ENCODE measurements at regions not wholly inside any gene's neighbourhood (a gene's known extent, or its start where the extent isn't known, plus 50 kb on each side); places are given as distances from the start of the nearest gene placed in this dataset.

GRCh38 chr20:41770965-41771364 lies 152.8 kb upstream of the CHD6 start:
- BruUV-seq (replicated peaks): no TSS peak
- Histone ChIP-seq H3K27me3 (replicated peaks; ENCODE audit: insufficient read depth, low read depth, low read length, poor library complexity) (peaks cover 32% of the 10 kb centered on the region), H3K9me3 (ENCODE audit: low read depth, low read length, poor library complexity, severe bottlenecking) (no peaks in the 10 kb centered on the region), H3K36me3 (ENCODE audit: insufficient read depth, low read length, poor library complexity, severe bottlenecking) (no peaks in the 10 kb centered on the region), H3K4me1 (ENCODE audit: insufficient read depth, low read length, poor library complexity, severe bottlenecking) (no peaks in the 10 kb centered on the region), H3K27ac (ENCODE audit: low read depth, low read length, poor library complexity, severe bottlenecking) (no peak overlapping the region), H3K4me3 (ENCODE audit: low read depth, low read length, poor library complexity, severe bottlenecking) (no peak overlapping the region)
- no peak for DNase-seq (ENCODE audit: low spot score)
- ChIA-PET POLR2A (ENCODE audit: low non-redundant PET) (no interaction called here), CTCF (no interaction called here)
- TF ChIP-seq CTCF (conservative IDR thresholded peaks at IDR 0.05; ENCODE audit: low read depth, low read length): no peak
- TF ChIP-seq EZH2 (IDR thresholded peaks at IDR 0.05; ENCODE audit: borderline replicate concordance, low read depth, low read length, poor library complexity, severe bottlenecking): no peak
- intact Hi-C loops (cut with micrococcal nuclease; ENCODE audit: unreplicated experiment): no loop called here

DNA sequence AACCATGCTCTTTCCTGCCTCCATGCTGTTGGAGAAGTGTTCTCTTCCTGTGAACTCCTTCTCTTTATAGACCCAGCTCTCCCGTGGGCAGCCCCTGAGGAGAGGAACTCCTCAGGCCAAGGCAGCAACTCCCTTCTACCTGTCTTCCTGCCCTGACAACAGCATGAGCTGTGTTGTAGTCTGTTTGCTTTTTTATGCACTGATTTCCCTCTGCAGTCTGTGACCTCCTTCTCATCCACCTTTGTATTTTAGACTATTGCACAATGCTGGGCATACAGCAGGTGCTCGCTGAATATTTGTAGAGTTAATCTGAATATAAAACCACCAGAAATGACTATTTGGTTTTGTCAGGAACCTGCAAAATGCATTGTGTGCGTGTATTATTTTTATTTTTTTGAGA lies 152.2 kb upstream of the CHD6 start:
- H3K36me3 ChIP-seq (ENCODE audit: insufficient read depth, low read length, poor library complexity, severe bottlenecking): no peaks in the 10 kb centered on the region
- BruUV-seq (replicated peaks): no TSS peak

GRCh38 chr20:41769592-41770018 lies 151.4 kb upstream of the CHD6 start:
- ChIA-PET CTCF (no interaction called here), POLR2A (ENCODE audit: low non-redundant PET) (no interaction called here)
- Histone ChIP-seq H3K4me1 (ENCODE audit: insufficient read depth, low read length, poor library complexity, severe bottlenecking) (no peaks in the 10 kb centered on the region), H3K27ac (ENCODE audit: low read depth, low read length, poor library complexity, severe bottlenecking) (no peak overlapping the region), H3K36me3 (ENCODE audit: insufficient read depth, low read length, poor library complexity, severe bottlenecking) (no peaks in the 10 kb centered on the region), H3K4me3 (ENCODE audit: low read depth, low read length, poor library complexity, severe bottlenecking) (no peak overlapping the region), H3K27me3 (replicated peaks; ENCODE audit: insufficient read depth, low read depth, low read length, poor library complexity) (peaks cover 21% of the 10 kb centered on the region), H3K9me3 (ENCODE audit: low read depth, low read length, poor library complexity, severe bottlenecking) (no peaks in the 10 kb centered on the region)
- no peak for TF ChIP-seq EZH2 (IDR thresholded peaks at IDR 0.05; ENCODE audit: borderline replicate concordance, low read depth, low read length, poor library complexity, severe bottlenecking)
- TF ChIP-seq CTCF (conservative IDR thresholded peaks at IDR 0.05; ENCODE audit: low read depth, low read length): no peak
- DNase-seq (ENCODE audit: low spot score): no peak
- BruUV-seq (replicated peaks): no TSS peak
- intact Hi-C loops (cut with micrococcal nuclease; ENCODE audit: unreplicated experiment): no loop called here

More for the DNA sequence above, 152.2 kb upstream of the CHD6 start:
- DNase-seq (ENCODE audit: low spot score): no peak
- H3K9me3 ChIP-seq (ENCODE audit: low read depth, low read length, poor library complexity, severe bottlenecking): no peaks in the 10 kb centered on the region
- no peak overlapping the region for H3K4me3 ChIP-seq (ENCODE audit: low read depth, low read length, poor library complexity, severe bottlenecking)
- H3K27ac ChIP-seq (ENCODE audit: low read depth, low read length, poor library complexity, severe bottlenecking): no peak overlapping the region
- POLR2A ChIA-PET (ENCODE audit: low non-redundant PET): no interaction called here
- TF ChIP-seq CTCF (conservative IDR thresholded peaks at IDR 0.05; ENCODE audit: low read depth, low read length) (no peak), EZH2 (IDR thresholded peaks at IDR 0.05; ENCODE audit: borderline replicate concordance, low read depth, low read length, poor library complexity, severe bottlenecking) (no peak)
- H3K27me3 ChIP-seq (replicated peaks; ENCODE audit: insufficient read depth, low read depth, low read length, poor library complexity): peaks cover 29% of the 10 kb centered on the region
- intact Hi-C loops (cut with micrococcal nuclease; ENCODE audit: unreplicated experiment): no loop called here
- no peaks in the 10 kb centered on the region for H3K4me1 ChIP-seq (ENCODE audit: insufficient read depth, low read length, poor library complexity, severe bottlenecking)
- CTCF ChIA-PET: no interaction called here
